Skeletal muscle satellite cell (primary cell): ENCODE measurements at regions not wholly inside any gene's neighbourhood (a gene's known extent, or its start where the extent isn't known, plus 50 kb on each side); places are given as distances from the start of the nearest gene placed in this dataset.

Source experiments
- H3K27me3 ChIP-seq: 2 replicates; pipeline ENCODE4 v1.7.0; 2013; ENCODE audit warnings: low read length; ENCODE audit not compliant: control insufficient read depth, insufficient read depth
- H3K36me3 ChIP-seq: 2 replicates; pipeline ENCODE4 v1.7.0; 2013; ENCODE audit warnings: mild to moderate bottlenecking, control low read depth, low read length; ENCODE audit not compliant: insufficient read depth
- H3K4me1 ChIP-seq: 2 replicates; pipeline ENCODE4 v1.7.0; 2013; ENCODE audit warnings: low read length; ENCODE audit not compliant: control insufficient read depth, insufficient read depth
- H3K4me2 ChIP-seq: 2 replicates; pipeline ENCODE4 v1.7.0; 2013; ENCODE audit warnings: mild to moderate bottlenecking, low read length
- H3K4me3 ChIP-seq: 2 replicates; pipeline ENCODE4 v1.7.0; 2013; ENCODE audit warnings: low read length
- H3K9ac ChIP-seq: 2 replicates; pipeline ENCODE4 v1.7.0; 2013; ENCODE audit warnings: mild to moderate bottlenecking, low read depth, low read length, moderate library complexity
- H3K9me3 ChIP-seq: replicated peaks from 2 replicates; pipeline ENCODE4 v1.7.0; 2013; ENCODE audit warnings: mild to moderate bottlenecking, control low read depth, low read length

- Histone ChIP-seq H3K4me3 (no peak overlapping the region), H3K36me3 (no peaks in the 10 kb centered on the region), H3K27me3 (no peaks in the 10 kb centered on the region), H3K4me1 (no peaks in the 10 kb centered on the region), H3K9ac (no peak overlapping the region), H3K9me3 (no peaks in the 10 kb centered on the region), H3K4me2 (no peak overlapping the region)
Observed at GRCh38 chr13:39100996-39101738, 62.9 kb downstream of the NHLRC3 start.

GRCh38 chr13:39102981-39103490 lies 64.8 kb downstream of the NHLRC3 start:
- Histone ChIP-seq H3K4me3 (no peak overlapping the region), H3K27me3 (peaks cover 5% of the 10 kb centered on the region), H3K36me3 (no peaks in the 10 kb centered on the region), H3K4me1 (no peaks in the 10 kb centered on the region), H3K9me3 (no peaks in the 10 kb centered on the region), H3K9ac (no peak overlapping the region), H3K4me2 (no peak overlapping the region)

- no peaks in the 10 kb centered on the region for H3K9me3 ChIP-seq
- H3K4me3 ChIP-seq, result no peak overlapping the region
- no peak overlapping the region for H3K4me2 ChIP-seq
- H3K27me3 ChIP-seq, result peaks cover 22% of the 10 kb centered on the region
- H3K36me3 ChIP-seq, result no peaks in the 10 kb centered on the region
- H3K9ac ChIP-seq, result no peak overlapping the region
- H3K4me1 ChIP-seq, result no peaks in the 10 kb centered on the region
Observed at GRCh38 chr13:39105110-39105509, 66.9 kb downstream of the NHLRC3 start.

- H3K4me1 ChIP-seq, result no peaks in the 10 kb centered on the region
- no peak overlapping the region for H3K4me3 ChIP-seq
- H3K9ac ChIP-seq, result no peak overlapping the region
- H3K36me3 ChIP-seq, result no peaks in the 10 kb centered on the region
- peaks cover 31% of the 10 kb centered on the region for H3K27me3 ChIP-seq
- H3K4me2 ChIP-seq, result no peak overlapping the region
- H3K9me3 ChIP-seq, result no peaks in the 10 kb centered on the region
Observed at GRCh38 chr13:39106216-39107005, 68.2 kb downstream of the NHLRC3 start.

GRCh38 chr13:39107561-39107960 lies 69.3 kb downstream of the NHLRC3 start:
- H3K36me3 ChIP-seq, result no peaks in the 10 kb centered on the region
- no peak overlapping the region for H3K4me2 ChIP-seq
- H3K4me1 ChIP-seq, result no peaks in the 10 kb centered on the region
- H3K9me3 ChIP-seq, result no peaks in the 10 kb centered on the region
- no peak overlapping the region for H3K4me3 ChIP-seq
- H3K27me3 ChIP-seq, result peaks cover 35% of the 10 kb centered on the region
- no peak overlapping the region for H3K9ac ChIP-seq

- H3K4me1 ChIP-seq, result no peaks in the 10 kb centered on the region
- no peaks in the 10 kb centered on the region for H3K36me3 ChIP-seq
- no peak overlapping the region for H3K9ac ChIP-seq
- H3K4me2 ChIP-seq, result no peak overlapping the region
- H3K9me3 ChIP-seq, result no peaks in the 10 kb centered on the region
- peaks cover 35% of the 10 kb centered on the region for H3K27me3 ChIP-seq
- no peak overlapping the region for H3K4me3 ChIP-seq
Observed at GRCh38 chr13:39108783-39109182, 70.5 kb downstream of the NHLRC3 start.

- no peak overlapping the region for H3K4me3 ChIP-seq
- no peaks in the 10 kb centered on the region for H3K36me3 ChIP-seq
- no peak overlapping the region for H3K9ac ChIP-seq
- H3K4me2 ChIP-seq, result no peak overlapping the region
- H3K9me3 ChIP-seq, result no peaks in the 10 kb centered on the region
- no peaks in the 10 kb centered on the region for H3K4me1 ChIP-seq
- H3K27me3 ChIP-seq, result peaks cover 35% of the 10 kb centered on the region
Observed at GRCh38 chr13:39110518-39111097, 72.4 kb downstream of the NHLRC3 start.

- Histone ChIP-seq H3K36me3 (no peaks in the 10 kb centered on the region), H3K9ac (no peak overlapping the region), H3K4me3 (no peak overlapping the region), H3K4me1 (no peaks in the 10 kb centered on the region), H3K4me2 (no peak overlapping the region), H3K9me3 (no peaks in the 10 kb centered on the region), H3K27me3 (peaks cover 35% of the 10 kb centered on the region)
Observed at GRCh38 chr13:39111145-39111544, 72.9 kb downstream of the NHLRC3 start.

GRCh38 chr13:39119422-39119821 lies 81.2 kb downstream of the NHLRC3 start:
- no peak overlapping the region for H3K4me3 ChIP-seq
- H3K9ac ChIP-seq, result no peak overlapping the region
- H3K4me2 ChIP-seq, result no peak overlapping the region
- no peaks in the 10 kb centered on the region for H3K36me3 ChIP-seq
- no peaks in the 10 kb centered on the region for H3K4me1 ChIP-seq
- H3K27me3 ChIP-seq, result peaks cover 15% of the 10 kb centered on the region
- H3K9me3 ChIP-seq, result no peaks in the 10 kb centered on the region

- Histone ChIP-seq H3K9me3 (no peaks in the 10 kb centered on the region), H3K4me1 (no peaks in the 10 kb centered on the region), H3K9ac (no peak overlapping the region), H3K27me3 (peaks cover 49% of the 10 kb centered on the region), H3K4me2 (no peak overlapping the region), H3K36me3 (no peaks in the 10 kb centered on the region), H3K4me3 (no peak overlapping the region)
Observed at GRCh38 chr13:39123578-39123977, 85.3 kb downstream of the NHLRC3 start.

GRCh38 chr13:39129213-39129612 lies 91.0 kb downstream of the NHLRC3 start:
- Histone ChIP-seq H3K36me3 (no peaks in the 10 kb centered on the region), H3K4me1 (no peaks in the 10 kb centered on the region), H3K9ac (no peak overlapping the region), H3K9me3 (no peaks in the 10 kb centered on the region), H3K4me3 (no peak overlapping the region), H3K27me3 (peaks cover 62% of the 10 kb centered on the region), H3K4me2 (no peak overlapping the region)
